Ovary (tissue), 7 donors: ENCODE measurements at regions not wholly inside any gene's neighbourhood (a gene's known extent, or its start where the extent isn't known, plus 50 kb on each side); places are given as distances from the start of the nearest gene placed in this dataset.

Experiments
- DNase-seq, 5 donors: peaks; one replicate each; pipeline ENCODE4 v3.0.0-alpha.2; 2019 to 2020
- H3K27ac ChIP-seq, 2 donors: fragments of 200-600 bp; one replicate each; pipeline versions ENCODE4 v1.5.1 to v1.8.0; 2019 to 2022
- H3K27me3 ChIP-seq: fragments of 200-600 bp; one replicate; pipeline ENCODE4 v1.8.0; 2022
- H3K36me3 ChIP-seq: fragments of 200-600 bp; sonication (generic); one replicate; pipeline ENCODE4 v1.5.1; 2019
- H3K4me1 ChIP-seq: one replicate; pipeline ENCODE4 v1.8.1; 2013; ENCODE audit warnings: mild to moderate bottlenecking, moderate library complexity; ENCODE audit not compliant: insufficient read depth
- H3K4me3 ChIP-seq: fragments of 200-600 bp; sonication (generic); one replicate; pipeline ENCODE4 v1.5.1; 2017
- H3K9me3 ChIP-seq, 2 donors: fragments of 200-600 bp in 1 of 2; sonication (generic) in 1 of 2; one replicate each; pipeline versions ENCODE4 v1.5.1 to v1.8.1; 2013 to 2019; ENCODE audit warnings: mild to moderate bottlenecking in 1 of 2, moderate library complexity in 1 of 2
- CTCF ChIP-seq, 3 donors: fragments of 450-650 bp in 2 of 3; fragments of 200-600 bp in 1 of 3; IDR thresholded peaks; one replicate each; pipeline versions ENCODE4 v1.5.1 to v1.8.0; 2016 to 2022; ENCODE audit warnings: antibody characterized with exemption in 3 of 3, mild to moderate bottlenecking in 1 of 3
- EP300 ChIP-seq: sonication (generic); formaldehyde crosslinking; IDR thresholded peaks from one replicate; pipeline ENCODE4 v1.6.1; 2017; ENCODE audit warnings: antibody characterized with exemption
- POLR2A ChIP-seq: fragments of 450-650 bp; IDR thresholded peaks from one replicate; pipeline ENCODE4 v1.6.1; 2017; ENCODE audit warnings: antibody characterized with exemption, mild to moderate bottlenecking, moderate library complexity
- WGBS, 3 donors: extraction: QIAGEN DNeasy Blood & Tissue Kit in 1 of 3; methylation state at CpG; one replicate each; pipeline versions ENCODE4 v1.1.5 to v1.1.7; 2013 to 2017; 5-methylcytosine and 5-hydroxymethylcytosine counted together
- intact Hi-C, 4 donors: fragments of 100-400 bp; cut with DNase I; formaldehyde crosslinking; loops; one replicate each; pipeline versions ENCODE4 v1.11.0 to v1.15.1; 2022 to 2023
- donor health status: DM: no; HTN: no; CAD: no; lungs with moderate emphysema.
- donor health status: DM: no; HTN: no; CAD: no.
- donor health status: Bipolar disorder and iron deficiency.
- donor health status: DM: no; HTN: no; CAD: no.
- donor health status: DM: yes; HTN: yes; CAD: no.

GRCh38 chr1:196063294-196063693, 544.9 kb downstream of the KCNT2 start:
- no peak for DNase-seq
- Histone ChIP-seq H3K4me3 (no peak overlapping the region), H3K9me3 (no peaks in the 10 kb centered on the region), H3K27ac (no peak overlapping the region), H3K27me3 (no peaks in the 10 kb centered on the region), H3K36me3 (no peaks in the 10 kb centered on the region), H3K4me1 (no peaks in the 10 kb centered on the region)
- 18 to 38% (median 27%) methylated on average over 3 of the region's 3 CpGs for WGBS, 3 donors
- TF ChIP-seq EP300: no peak
- no peak for TF ChIP-seq POLR2A
- TF ChIP-seq CTCF (IDR thresholded peaks at IDR 0.05): no peak
- intact Hi-C loops: no loop called here

GRCh38 chr1:196060539-196060938, 547.7 kb downstream of the KCNT2 start:
- intact Hi-C loops: no loop called here
- no peak for TF ChIP-seq CTCF (IDR thresholded peaks at IDR 0.05)
- no peak for TF ChIP-seq POLR2A
- TF ChIP-seq EP300: no peak
- Histone ChIP-seq H3K9me3 (no peaks in the 10 kb centered on the region), H3K4me3 (no peak overlapping the region), H3K27ac (no peak overlapping the region), H3K27me3 (no peaks in the 10 kb centered on the region), H3K36me3 (no peaks in the 10 kb centered on the region), H3K4me1 (no peaks in the 10 kb centered on the region)
- no peak for DNase-seq

- Histone ChIP-seq H3K36me3 (no peaks in the 10 kb centered on the region), H3K4me1 (no peaks in the 10 kb centered on the region), H3K4me3 (no peak overlapping the region), H3K9me3 (no peaks in the 10 kb centered on the region), H3K27ac (no peak overlapping the region), H3K27me3 (no peaks in the 10 kb centered on the region)
- no peak for TF ChIP-seq CTCF (IDR thresholded peaks at IDR 0.05)
- DNase-seq: no peak
- intact Hi-C loops: no loop called here
Observed at GRCh38 chr1:196059210-196059609, 549.0 kb downstream of the KCNT2 start.

- Histone ChIP-seq H3K4me1 (no peaks in the 10 kb centered on the region), H3K27ac (no peak overlapping the region), H3K4me3 (no peak overlapping the region), H3K36me3 (no peaks in the 10 kb centered on the region), H3K9me3 (no peaks in the 10 kb centered on the region), H3K27me3 (no peaks in the 10 kb centered on the region)
- intact Hi-C loops: no loop called here
- 55 to 71% (median 63%) methylated on average over 4 of the region's 4 CpGs for WGBS, 3 donors
- TF ChIP-seq POLR2A (no peak), CTCF (IDR thresholded peaks at IDR 0.05) (no peak), EP300 (no peak)
- no peak for DNase-seq
Observed at GRCh38 chr1:196056966-196057365, 551.3 kb downstream of the KCNT2 start.

GRCh38 chr1:196049407-196049806, 558.8 kb downstream of the KCNT2 start:
- no peaks in the 10 kb centered on the region for H3K4me1 ChIP-seq
- TF ChIP-seq POLR2A: no peak
- no peak for TF ChIP-seq CTCF (IDR thresholded peaks at IDR 0.05)
- TF ChIP-seq EP300: no peak
- no peaks in the 10 kb centered on the region for H3K36me3 ChIP-seq
- 91 to 94% (median 92%) methylated on average over 2 of the region's 2 CpGs for WGBS, 3 donors
- no peak for DNase-seq
- no peaks in the 10 kb centered on the region for H3K9me3 ChIP-seq
- intact Hi-C loops: no loop called here
- no peak overlapping the region for H3K4me3 ChIP-seq
- no peak overlapping the region for H3K27ac ChIP-seq
- no peaks in the 10 kb centered on the region for H3K27me3 ChIP-seq
